K562 (cell line): ENCODE measurements at regions not wholly inside any gene's neighbourhood (a gene's known extent, or its start where the extent isn't known, plus 50 kb on each side); places are given as distances from the start of the nearest gene placed in this dataset.

Source experiments
- POLR2A ChIP-seq: fragments of 450-650 bp; conservative IDR thresholded peaks from 2 replicates; pipeline ENCODE4 v1.6.1; 2016
- YY1 ChIP-seq, 3 experiments: IDR thresholded peaks; 2 replicates each; pipeline ENCODE4 v1.6.1; 2011; ENCODE audit warnings: low read length in 2 of 3, mild to moderate bottlenecking in 2 of 3, moderate library complexity in 2 of 3, borderline replicate concordance in 1 of 3, control low read depth in 1 of 3, low read depth in 1 of 3; ENCODE audit not compliant: insufficient read depth in 3 of 3, insufficient replicate concordance in 2 of 3, control insufficient read depth in 1 of 3, insufficient read length in 1 of 3; ENCODE audit errors: extremely low read depth in 1 of 3
- ZNF24 ChIP-seq: fragments of 450-650 bp; IDR thresholded peaks from 2 replicates; pipeline ENCODE4 v1.6.1; 2016
- TF ChIP-seq, protein P1 (sequence below), 3 experiments: IDR thresholded peaks in 2 of 3; conservative IDR thresholded peaks in 1 of 3; 2 replicates each; pipeline ENCODE4 v1.5.1; 2011 to 2012; ENCODE audit warnings: low read length in 3 of 3, mild to moderate bottlenecking in 3 of 3, control low read depth in 2 of 3, improper control_type of control experiment in 1 of 3, inconsistent platforms in 1 of 3, low read depth in 1 of 3, mixed read lengths in 1 of 3, moderate library complexity in 1 of 3; ENCODE audit not compliant: insufficient read depth in 2 of 3
- TF ChIP-seq, protein P2 (sequence below), 2 experiments: fragments of 200-800 bp in 1 of 2; sonication (Bioruptor generic) in 1 of 2; sonication (generic) in 1 of 2; formaldehyde crosslinking in 1 of 2; IDR thresholded peaks in 1 of 2; conservative IDR thresholded peaks in 1 of 2; 2 replicates each; pipeline versions ENCODE4 v1.5.0 to v1.6.1; 2016 to 2020; ENCODE audit warnings: missing compliant biosample characterization in 1 of 2, missing genetic modification characterization in 1 of 2, missing genetic modification reagents in 1 of 2

DNA sequence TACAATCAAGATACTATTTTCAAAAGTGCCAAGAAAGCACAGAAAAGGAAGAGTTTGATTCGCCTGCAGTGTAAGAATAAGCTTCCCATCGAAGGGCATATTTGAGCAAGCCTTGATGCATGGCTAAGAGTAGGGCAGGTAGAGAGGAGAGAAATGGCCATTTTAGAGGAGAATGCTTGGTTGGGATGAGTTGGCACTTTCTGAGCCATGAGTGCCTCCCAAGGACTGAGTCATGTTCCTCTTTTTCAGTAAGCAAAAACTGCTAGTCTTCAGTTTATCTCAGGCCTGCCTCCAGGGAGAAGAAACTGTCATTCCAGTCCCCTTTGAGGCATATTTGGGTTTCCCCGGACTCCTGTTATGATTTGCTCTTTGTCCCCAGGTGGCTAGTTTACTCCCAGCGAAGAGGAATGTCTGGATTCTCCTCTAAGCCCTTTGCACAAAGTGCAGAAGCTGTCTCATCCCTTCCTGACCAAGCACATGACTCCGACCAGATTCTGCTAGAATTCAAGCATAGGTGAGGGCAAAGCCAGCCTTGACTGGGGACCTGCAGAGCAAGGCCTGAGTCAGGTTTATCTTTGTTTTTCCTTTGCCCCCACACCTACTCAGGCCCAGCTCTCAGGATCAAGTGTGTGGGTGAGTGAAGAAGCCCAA is 115.2 kb downstream of the TTC32 start:
- TF ChIP-seq, protein P1, sequence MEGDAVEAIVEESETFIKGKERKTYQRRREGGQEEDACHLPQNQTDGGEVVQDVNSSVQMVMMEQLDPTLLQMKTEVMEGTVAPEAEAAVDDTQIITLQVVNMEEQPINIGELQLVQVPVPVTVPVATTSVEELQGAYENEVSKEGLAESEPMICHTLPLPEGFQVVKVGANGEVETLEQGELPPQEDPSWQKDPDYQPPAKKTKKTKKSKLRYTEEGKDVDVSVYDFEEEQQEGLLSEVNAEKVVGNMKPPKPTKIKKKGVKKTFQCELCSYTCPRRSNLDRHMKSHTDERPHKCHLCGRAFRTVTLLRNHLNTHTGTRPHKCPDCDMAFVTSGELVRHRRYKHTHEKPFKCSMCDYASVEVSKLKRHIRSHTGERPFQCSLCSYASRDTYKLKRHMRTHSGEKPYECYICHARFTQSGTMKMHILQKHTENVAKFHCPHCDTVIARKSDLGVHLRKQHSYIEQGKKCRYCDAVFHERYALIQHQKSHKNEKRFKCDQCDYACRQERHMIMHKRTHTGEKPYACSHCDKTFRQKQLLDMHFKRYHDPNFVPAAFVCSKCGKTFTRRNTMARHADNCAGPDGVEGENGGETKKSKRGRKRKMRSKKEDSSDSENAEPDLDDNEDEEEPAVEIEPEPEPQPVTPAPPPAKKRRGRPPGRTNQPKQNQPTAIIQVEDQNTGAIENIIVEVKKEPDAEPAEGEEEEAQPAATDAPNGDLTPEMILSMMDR (IDR thresholded peaks at IDR 0.05 in 2 of 3, conservative IDR thresholded peaks at IDR 0.05 in 1 of 3; ENCODE audit: insufficient read depth in 2 of 3, low read depth in 1 of 3, low read length in 3 of 3), result no peak
- TF ChIP-seq POLR2A (peak; percentile 37; the same call in 1 of the 2 replicates), ZNF24 (no peak), YY1 (IDR thresholded peaks at IDR 0.05; ENCODE audit: borderline replicate concordance in 1 of 3, control insufficient read depth in 1 of 3, extremely low read depth in 1 of 3, insufficient read depth in 3 of 3, insufficient read length in 1 of 3, insufficient replicate concordance in 2 of 3, low read depth in 1 of 3, low read length in 2 of 3) (peak in 1 of 3 experiments; percentile 81)
- TF ChIP-seq, protein P2, sequence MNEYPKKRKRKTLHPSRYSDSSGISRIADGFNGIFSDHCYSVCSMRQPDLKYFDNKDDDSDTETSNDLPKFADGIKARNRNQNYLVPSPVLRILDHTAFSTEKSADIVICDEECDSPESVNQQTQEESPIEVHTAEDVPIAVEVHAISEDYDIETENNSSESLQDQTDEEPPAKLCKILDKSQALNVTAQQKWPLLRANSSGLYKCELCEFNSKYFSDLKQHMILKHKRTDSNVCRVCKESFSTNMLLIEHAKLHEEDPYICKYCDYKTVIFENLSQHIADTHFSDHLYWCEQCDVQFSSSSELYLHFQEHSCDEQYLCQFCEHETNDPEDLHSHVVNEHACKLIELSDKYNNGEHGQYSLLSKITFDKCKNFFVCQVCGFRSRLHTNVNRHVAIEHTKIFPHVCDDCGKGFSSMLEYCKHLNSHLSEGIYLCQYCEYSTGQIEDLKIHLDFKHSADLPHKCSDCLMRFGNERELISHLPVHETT (CRISPR knock-in tag; conservative IDR thresholded peaks at IDR 0.05 in 1 of 2, IDR thresholded peaks at IDR 0.05 in 1 of 2), result peak in 1 of 2 experiments; percentile 76; a peak in 2 of 4 replicates
